Mesothelial cell of epicardium (in vitro differentiated cells): ENCODE measurements at regions not wholly inside any gene's neighbourhood (a gene's known extent, or its start where the extent isn't known, plus 50 kb on each side); places are given as distances from the start of the nearest gene placed in this dataset.

Source experiments
- DNase-seq, 2 experiments: peaks; one replicate each; pipeline ENCODE4 v3.0.0; 2021; ENCODE audit warnings: low spot score in 2 of 2; ENCODE audit not compliant: unreplicated experiment in 2 of 2
- H3K27ac Mint-ChIP-seq: 2 replicates; pipeline ENCODE4 v1.8.0; 2021; ENCODE audit warnings: mixed read lengths
- H3K27me3 Mint-ChIP-seq: 2 replicates; pipeline ENCODE4 v1.8.0; 2021; ENCODE audit warnings: low read depth, mixed read lengths
- H3K36me3 Mint-ChIP-seq: 2 replicates; pipeline ENCODE4 v1.8.0; 2021; ENCODE audit warnings: mixed read lengths
- H3K4me1 Mint-ChIP-seq: 2 replicates; pipeline ENCODE4 v1.8.0; 2021; ENCODE audit warnings: mixed read lengths
- H3K4me3 Mint-ChIP-seq: 2 replicates; pipeline ENCODE4 v1.8.0; 2021; ENCODE audit warnings: mild to moderate bottlenecking, moderate library complexity, mixed read lengths
- H3K9me3 Mint-ChIP-seq: 2 replicates; pipeline ENCODE4 v1.8.0; 2021; ENCODE audit warnings: mixed read lengths
- CTCF ChIP-seq: fragments of 200-600 bp; sonication (generic); IDR thresholded peaks from one replicate; pipeline ENCODE4 v1.5.0; 2021; ENCODE audit warnings: antibody characterized with exemption; ENCODE audit not compliant: unreplicated experiment

DNA sequence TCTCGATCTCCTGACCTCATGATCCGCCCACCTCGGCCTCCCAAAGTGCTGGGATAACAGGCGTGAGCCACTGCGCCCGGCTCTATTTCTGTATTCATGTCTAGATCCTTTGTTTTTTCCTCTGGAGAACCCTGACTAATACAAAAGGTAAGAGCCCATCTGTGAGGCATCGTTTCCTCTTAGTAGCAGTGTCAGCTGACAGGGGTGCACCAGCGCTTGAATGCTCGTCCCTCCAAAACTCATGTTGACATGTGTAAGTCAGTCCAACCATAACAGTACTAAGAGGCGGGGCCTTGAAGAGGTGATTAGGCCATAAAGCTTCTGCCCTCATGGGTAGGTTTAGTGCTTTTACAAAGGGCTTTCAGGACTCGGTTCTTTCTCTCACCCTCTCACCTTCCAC is 470.1 kb upstream of the B3GAT1 start:
- no peaks in the 10 kb centered on the region for H3K36me3 Mint-ChIP-seq
- no peak for TF ChIP-seq CTCF
- H3K27ac Mint-ChIP-seq, result no peak overlapping the region
- H3K4me3 Mint-ChIP-seq, result no peak overlapping the region
- peaks cover 4% of the 10 kb centered on the region for H3K9me3 Mint-ChIP-seq
- H3K27me3 Mint-ChIP-seq, result peaks cover 10% of the 10 kb centered on the region
- peaks cover 4% of the 10 kb centered on the region for H3K4me1 Mint-ChIP-seq
- DNase-seq, result no peak

DNA sequence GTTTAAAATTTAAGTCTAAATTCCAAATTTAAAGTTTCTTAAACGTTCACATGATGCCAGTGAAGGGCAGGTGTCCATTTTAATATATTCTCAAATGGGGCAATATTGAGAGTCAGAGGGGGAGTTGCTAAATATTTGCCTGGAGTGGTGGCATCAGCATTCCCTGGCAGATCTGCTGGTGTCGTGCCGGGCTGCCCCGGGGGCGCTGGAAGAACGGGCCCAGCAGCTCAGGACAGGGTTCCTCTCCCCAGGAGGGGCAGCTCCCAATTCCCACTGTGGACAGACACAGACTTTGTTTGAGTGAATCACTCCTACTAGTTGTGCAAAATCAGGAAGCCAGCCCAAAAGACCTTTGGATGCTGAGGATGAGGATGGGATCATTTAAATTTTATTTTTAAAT is 468.7 kb upstream of the B3GAT1 start:
- H3K4me1 Mint-ChIP-seq, result peaks cover 4% of the 10 kb centered on the region
- TF ChIP-seq CTCF, result no peak
- no peak overlapping the region for H3K4me3 Mint-ChIP-seq
- DNase-seq, result no peak
- H3K27me3 Mint-ChIP-seq, result peaks cover 7% of the 10 kb centered on the region
- H3K36me3 Mint-ChIP-seq, result no peaks in the 10 kb centered on the region
- H3K9me3 Mint-ChIP-seq, result peaks cover 3% of the 10 kb centered on the region
- H3K27ac Mint-ChIP-seq, result no peak overlapping the region

DNA sequence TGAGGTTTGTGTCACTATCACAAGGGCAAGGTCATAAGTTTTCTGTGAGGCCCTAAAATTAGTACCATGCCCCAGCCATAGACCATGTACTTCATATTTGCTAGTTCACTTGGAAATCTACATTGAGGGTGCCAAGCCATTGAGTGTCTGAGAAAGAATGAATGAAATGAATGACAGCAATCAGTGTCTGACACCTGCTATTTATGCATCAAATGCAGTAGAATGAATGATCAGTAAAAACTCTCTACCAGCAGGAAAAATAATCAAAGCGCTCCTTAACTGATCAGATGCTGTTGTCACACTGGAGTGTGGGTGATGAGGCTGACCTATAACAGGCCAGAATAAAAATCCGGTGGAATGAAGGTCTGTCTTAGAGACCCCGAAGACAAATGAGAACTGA is 467.9 kb upstream of the B3GAT1 start:
- Mint-ChIP-seq H3K4me3 (no peak overlapping the region), H3K4me1 (peaks cover 4% of the 10 kb centered on the region), H3K27me3 (peaks cover 5% of the 10 kb centered on the region), H3K9me3 (no peaks in the 10 kb centered on the region), H3K36me3 (no peaks in the 10 kb centered on the region), H3K27ac (no peak overlapping the region)
- DNase-seq, result no peak
- TF ChIP-seq CTCF, result no peak

GRCh38 chr11:134879341-134879740 is 467.3 kb upstream of the B3GAT1 start:
- Mint-ChIP-seq H3K27me3 (peaks cover 5% of the 10 kb centered on the region), H3K27ac (no peak overlapping the region), H3K9me3 (no peaks in the 10 kb centered on the region), H3K4me1 (peaks cover 4% of the 10 kb centered on the region), H3K36me3 (no peaks in the 10 kb centered on the region), H3K4me3 (no peak overlapping the region)
- no peak for TF ChIP-seq CTCF
- DNase-seq, result no peak

GRCh38 chr11:134878785-134879184 is 466.7 kb upstream of the B3GAT1 start:
- no peak overlapping the region for H3K27ac Mint-ChIP-seq
- H3K4me3 Mint-ChIP-seq, result no peak overlapping the region
- TF ChIP-seq CTCF, result no peak
- H3K27me3 Mint-ChIP-seq, result peaks cover 5% of the 10 kb centered on the region
- no peaks in the 10 kb centered on the region for H3K36me3 Mint-ChIP-seq
- peaks cover 4% of the 10 kb centered on the region for H3K4me1 Mint-ChIP-seq
- no peak for DNase-seq
- no peaks in the 10 kb centered on the region for H3K9me3 Mint-ChIP-seq

- TF ChIP-seq CTCF, result no peak
- Mint-ChIP-seq H3K36me3 (no peaks in the 10 kb centered on the region), H3K27ac (no peak overlapping the region), H3K9me3 (no peaks in the 10 kb centered on the region), H3K27me3 (no peaks in the 10 kb centered on the region), H3K4me1 (peaks cover 4% of the 10 kb centered on the region), H3K4me3 (no peak overlapping the region)
- DNase-seq, result no peak
These were observed 464.2 kb upstream of the B3GAT1 start for GRCh38 chr11:134876226-134876625.
